H1 (cell line): ENCODE measurements at regions not wholly inside any gene's neighbourhood (a gene's known extent, or its start where the extent isn't known, plus 50 kb on each side); places are given as distances from the start of the nearest gene placed in this dataset.

ENCODE experiments used
- CTCF ChIA-PET: fragments of 300-600 bp; sonication (Branson Sonifier 250); formaldehyde crosslinking; loops from one replicate; lab custom pipeline; 2021; ENCODE audit not compliant: partially characterized antibody; lab: Charles Lee
- POLR2A ChIA-PET: fragments of 300-600 bp; sonication (Branson Sonifier 250); formaldehyde crosslinking; loops from one replicate; lab custom pipeline; 2021; ENCODE audit warnings: inconsistent platforms; ENCODE audit not compliant: partially characterized antibody; lab: Charles Lee
- DNase-seq, 2 experiments: peaks; one replicate each; pipeline versions ENCODE4 v3.0.0 to v3.0.0-alpha.2; 2010 to 2022; ENCODE audit warnings: low spot score in 2 of 2, low read depth in 1 of 2, mixed read lengths in 1 of 2
- FAIRE-seq: peaks from 2 replicates; lab custom pipeline; 2011; peaks lifted over from hg19 to GRCh38; lab: Jason Lieb, UNC
- H2AFZ ChIP-seq: 2 replicates; pipeline ENCODE4 v1.8.1; 2012; ENCODE audit warnings: low read length, inconsistent platforms
- H2AK5ac ChIP-seq: 2 replicates; pipeline ENCODE4 v1.6.1; 2013; ENCODE audit warnings: low read depth, low read length
- H2BK120ac ChIP-seq: replicated peaks from 2 replicates; pipeline ENCODE3; 2013; ENCODE audit warnings: low read depth, low read length, inconsistent platforms
- H2BK12ac ChIP-seq: 2 replicates; pipeline ENCODE4 v1.6.1; 2013; ENCODE audit warnings: low read depth, low read length
- H2BK15ac ChIP-seq: 2 replicates; pipeline ENCODE4 v1.6.1; 2013; ENCODE audit warnings: low read length
- H2BK20ac ChIP-seq: 2 replicates; pipeline ENCODE4 v1.6.1; 2013; ENCODE audit warnings: low read length
- H2BK5ac ChIP-seq: 2 replicates; pipeline ENCODE4 v1.6.1; 2013; ENCODE audit warnings: low read depth, low read length
- H3K14ac ChIP-seq: 2 replicates; pipeline ENCODE4 v1.6.1; 2013; ENCODE audit warnings: inconsistent platforms; ENCODE audit not compliant: insufficient read length
- H3K18ac ChIP-seq: 2 replicates; pipeline ENCODE4 v1.6.1; 2013; ENCODE audit warnings: low read length; ENCODE audit errors: extremely low read depth
- H3K23ac ChIP-seq: 2 replicates; pipeline ENCODE4 v1.6.1; 2013; ENCODE audit warnings: inconsistent platforms; ENCODE audit not compliant: insufficient read length
- H3K23me2 ChIP-seq: 2 replicates; pipeline ENCODE4 v1.6.1; 2013; ENCODE audit warnings: low read depth, low read length
- H3K27ac ChIP-seq: 2 replicates; pipeline ENCODE4 v1.6.1; 2011; ENCODE audit warnings: low read depth, low read length, inconsistent platforms
- H3K27me3 ChIP-seq, 4 experiments: replicated peaks in 1 of 4; 1 replicate in 1 of 4; 2 replicates in 3 of 4; pipeline versions ENCODE4 v1.6.1 to v1.8.1; 2011 to 2013; ENCODE audit warnings: low read length in 3 of 4, mild to moderate bottlenecking in 3 of 4, inconsistent platforms in 2 of 4, mixed read lengths in 2 of 4, moderate library complexity in 1 of 4; ENCODE audit not compliant: control insufficient read depth in 3 of 4, insufficient read depth in 3 of 4; ENCODE audit errors: extremely low read depth in 1 of 4
- H3K36me3 ChIP-seq, 4 experiments: 2 replicates each; pipeline versions ENCODE4 v1.6.1 to v1.8.1; 2011 to 2013; ENCODE audit warnings: mild to moderate bottlenecking in 4 of 4, low read length in 3 of 4, moderate library complexity in 2 of 4, control low read depth in 1 of 4, inconsistent platforms in 1 of 4; ENCODE audit not compliant: insufficient read depth in 4 of 4, control insufficient read depth in 2 of 4
- H3K4ac ChIP-seq: replicated peaks from 2 replicates; pipeline ENCODE3; 2013; ENCODE audit warnings: low read length, low read depth, mixed read lengths, inconsistent platforms; ENCODE audit not compliant: insufficient read length
- H3K4me1 ChIP-seq, 4 experiments: replicated peaks in 1 of 4; 1 replicate in 1 of 4; 2 replicates in 3 of 4; pipeline versions ENCODE4 v1.6.1 to v1.8.1; 2011 to 2013; ENCODE audit warnings: low read length in 3 of 4, inconsistent platforms in 2 of 4, mixed read lengths in 1 of 4; ENCODE audit not compliant: insufficient read depth in 4 of 4, control insufficient read depth in 3 of 4
- H3K4me2 ChIP-seq, 2 experiments: 2 replicates each; pipeline versions ENCODE4 v1.6.1 to v1.8.1; 2011 to 2013; ENCODE audit warnings: low read depth in 2 of 2, low read length in 2 of 2, control low read depth in 1 of 2, inconsistent platforms in 1 of 2, mild to moderate bottlenecking in 1 of 2; ENCODE audit not compliant: insufficient read depth in 1 of 2
- H3K4me3 ChIP-seq, 4 experiments: fragments of 200-600, 300-600 bp in 1 of 4; sonication (generic), shearing (Covaris generic), sonication (Bioruptor Twin) in 1 of 4; 2 replicates each; pipeline versions ENCODE4 v1.5.1 to v1.8.1; 2011 to 2016; ENCODE audit warnings: low read length in 4 of 4, low read depth in 3 of 4, control low read depth in 2 of 4, inconsistent platforms in 2 of 4, mild to moderate bottlenecking in 2 of 4, mixed read lengths in 1 of 4, moderate library complexity in 1 of 4; ENCODE audit not compliant: insufficient read depth in 2 of 4; ENCODE audit errors: extremely low read depth in 1 of 4
- H3K56ac ChIP-seq: replicated peaks from 2 replicates; pipeline ENCODE3; 2013; ENCODE audit warnings: low read depth, mild to moderate bottlenecking, mixed read lengths, low read length, inconsistent platforms; ENCODE audit not compliant: insufficient read length
- H3K79me1 ChIP-seq: 2 replicates; pipeline ENCODE4 v1.6.1; 2013; ENCODE audit warnings: low read depth, low read length, control low read depth
- H3K79me2 ChIP-seq, 2 experiments: 2 replicates each; pipeline versions ENCODE4 v1.6.1 to v1.8.1; 2012 to 2013; ENCODE audit warnings: low read length in 2 of 2, mild to moderate bottlenecking in 2 of 2, inconsistent platforms in 1 of 2; ENCODE audit not compliant: insufficient read depth in 2 of 2, control insufficient read depth in 1 of 2
- H3K9ac ChIP-seq, 4 experiments: replicated peaks in 1 of 4; 1 replicate in 1 of 4; 2 replicates in 3 of 4; pipeline versions ENCODE4 v1.6.1 to v1.8.1; 2011 to 2013; ENCODE audit warnings: low read depth in 3 of 4, low read length in 3 of 4, control low read depth in 2 of 4, mild to moderate bottlenecking in 2 of 4, moderate library complexity in 2 of 4, inconsistent platforms in 1 of 4; ENCODE audit errors: extremely low read depth in 1 of 4
- H3K9me3 ChIP-seq, 2 experiments: 2 replicates each; pipeline versions ENCODE4 v1.6.1 to v1.8.1; 2012 to 2013; ENCODE audit warnings: mild to moderate bottlenecking in 2 of 2, moderate library complexity in 2 of 2, control low read depth in 1 of 2, inconsistent platforms in 1 of 2, low read depth in 1 of 2, low read length in 1 of 2, mixed read lengths in 1 of 2; ENCODE audit not compliant: insufficient read depth in 2 of 2
- H4K20me1 ChIP-seq, 2 experiments: replicated peaks in 1 of 2; 2 replicates each; pipeline versions ENCODE3 to v1.8.1; 2011 to 2013; ENCODE audit warnings: inconsistent platforms in 2 of 2, low read length in 2 of 2, mild to moderate bottlenecking in 1 of 2; ENCODE audit not compliant: insufficient read depth in 2 of 2, control insufficient read depth in 1 of 2
- H4K5ac ChIP-seq: 2 replicates; pipeline ENCODE4 v1.6.1; 2013; ENCODE audit warnings: low read length, low read depth, mixed read lengths, inconsistent platforms; ENCODE audit not compliant: insufficient read length
- H4K8ac ChIP-seq: 2 replicates; pipeline ENCODE4 v1.8.0; 2013; ENCODE audit warnings: mild to moderate bottlenecking, moderate library complexity, low read length, inconsistent platforms; ENCODE audit not compliant: insufficient read depth; ENCODE audit errors: extremely low read depth
- H4K91ac ChIP-seq: replicated peaks from 2 replicates; pipeline ENCODE3; 2013; ENCODE audit warnings: low read length, mixed read lengths, inconsistent platforms; ENCODE audit not compliant: insufficient read length
- CBX8 ChIP-seq: fragments of 300-800, 300-1000 bp; sonication (generic); IDR thresholded peaks from 2 replicates; pipeline ENCODE4 v1.7.1; 2016; ENCODE audit warnings: low read depth, low read length, borderline replicate concordance
- JUND ChIP-seq: IDR thresholded peaks from 2 replicates; pipeline ENCODE4 v1.6.1; 2011; ENCODE audit warnings: mild to moderate bottlenecking, improper control_type of control experiment, low read length
- MAFK ChIP-seq: IDR thresholded peaks from 2 replicates; pipeline ENCODE4 v1.6.1; 2012; ENCODE audit warnings: low read depth, mild to moderate bottlenecking, improper control_type of control experiment, low read length
- SAP30 ChIP-seq: fragments of 300-600 bp; sonication (generic); IDR thresholded peaks from 2 replicates; pipeline ENCODE4 v1.7.1; 2012; ENCODE audit warnings: low read length, moderate library complexity, mild to moderate bottlenecking, inconsistent platforms; ENCODE audit not compliant: insufficient read depth, insufficient replicate concordance
- SIX5 ChIP-seq: IDR thresholded peaks from 2 replicates; pipeline ENCODE4 v1.6.1; 2011; ENCODE audit warnings: mild to moderate bottlenecking, low read depth, low read length
- WGBS, 2 experiments: shearing (Covaris generic) in 1 of 2; methylation state at CpG; one replicate each; pipeline versions ENCODE4 v1.1.6 to v1.1.7; 2013 to 2015; ENCODE audit warnings: low lambda C conversion rate in 2 of 2, mixed read lengths in 2 of 2, inconsistent platforms in 1 of 2, low coverage in 1 of 2, missing lambda C conversion rate in 1 of 2; ENCODE audit not compliant: insufficient replicate concordance in 2 of 2, insufficient coverage in 1 of 2, insufficient read length in 1 of 2; ENCODE audit errors: extremely low coverage in 1 of 2, missing lambda C conversion rate in 1 of 2; 5-methylcytosine and 5-hydroxymethylcytosine counted together

DNA sequence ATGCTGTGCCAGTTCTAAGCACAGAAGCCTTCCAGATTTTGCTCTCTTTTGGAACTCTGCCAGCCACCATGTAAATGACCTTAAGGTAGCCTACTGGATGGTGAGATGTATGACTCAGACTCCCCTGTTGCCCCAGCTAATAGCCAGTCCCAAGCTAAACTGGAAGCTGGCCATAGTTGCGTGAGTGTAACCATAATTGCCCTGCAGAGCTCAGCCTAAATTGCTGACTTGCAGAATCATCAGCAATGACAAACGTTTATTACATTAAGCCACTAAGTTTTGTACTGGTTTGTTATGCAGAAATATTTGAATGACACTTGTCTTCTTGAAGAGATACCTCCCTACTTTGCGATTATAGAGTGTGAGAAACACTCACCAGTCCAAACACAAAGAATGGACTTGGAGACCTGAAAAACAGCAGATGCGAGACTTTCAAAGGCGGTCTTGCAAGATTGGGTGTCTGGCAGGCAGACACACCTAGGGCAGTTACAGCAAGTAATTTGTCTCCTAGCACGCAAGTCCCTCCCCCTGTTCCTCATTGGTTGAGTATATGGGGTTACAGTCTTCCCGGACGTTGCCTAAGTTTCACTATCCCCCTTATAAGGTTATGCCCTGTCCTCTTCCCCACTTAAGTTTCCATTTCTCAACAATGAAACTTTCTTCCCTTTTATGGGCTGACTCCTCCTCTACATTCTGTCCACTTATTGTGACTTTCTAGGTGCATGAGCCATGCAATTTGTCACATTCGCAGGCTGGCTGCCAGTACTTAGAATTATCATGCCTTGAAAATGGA is 83.6 kb upstream of the XCR1 start:
- no peaks in the 10 kb centered on the region for H3K79me2 ChIP-seq
- FAIRE-seq: no peak
- H3K18ac ChIP-seq: no peak overlapping the region
- H3K4me3 ChIP-seq: no peak overlapping the region
- H2BK120ac ChIP-seq: no peak overlapping the region
- H3K4me2 ChIP-seq: no peak overlapping the region
- TF ChIP-seq SIX5: no peak
- TF ChIP-seq JUND: no peak
- no peak for TF ChIP-seq CBX8
- TF ChIP-seq SAP30: no peak
- TF ChIP-seq MAFK: peak; percentile 81
- no peak overlapping the region for H4K8ac ChIP-seq
- no peak overlapping the region for H4K5ac ChIP-seq
- WGBS, 2 experiments: 90% methylated on average over 9 of the region's 9 CpGs; no CpG with 5 or more reads in 1 of the 2 experiments
- no peaks in the 10 kb centered on the region for H4K20me1 ChIP-seq
- no peak overlapping the region for H2BK5ac ChIP-seq
- H3K23ac ChIP-seq: no peak overlapping the region
- no peaks in the 10 kb centered on the region for H3K79me1 ChIP-seq
- H3K14ac ChIP-seq: no peak overlapping the region
- H3K56ac ChIP-seq: no peak overlapping the region
- ChIA-PET POLR2A (no interaction called here), CTCF (no interaction called here)
- peaks cover 0 to 3% (median 0%) of the 10 kb centered on the region in 4 experiments; a peak in 3 of 7 replicates for H3K4me1 ChIP-seq
- no peak overlapping the region for H4K91ac ChIP-seq
- H2BK12ac ChIP-seq: no peak overlapping the region
- H3K9me3 ChIP-seq: no peaks in the 10 kb centered on the region
- H3K27me3 ChIP-seq: no peaks in the 10 kb centered on the region
- H3K9ac ChIP-seq: no peak overlapping the region
- DNase-seq: no peak
- H2BK15ac ChIP-seq: no peak overlapping the region
- no peak overlapping the region for H3K27ac ChIP-seq
- no peak overlapping the region for H3K4ac ChIP-seq
- no peaks in the 10 kb centered on the region; the same call in 1 of the 2 replicates for H3K23me2 ChIP-seq
- H2AFZ ChIP-seq: no peak overlapping the region
- no peaks in the 10 kb centered on the region for H3K36me3 ChIP-seq
- 0 out of 2 replicates have a peak overlapping the region, but pooled peaks have one; percentile 6 for H2AK5ac ChIP-seq
- H2BK20ac ChIP-seq: no peak overlapping the region
